HG02870 (cell line): ENCODE measurements at regions not wholly inside any gene's neighbourhood (a gene's known extent, or its start where the extent isn't known, plus 50 kb on each side); places are given as distances from the start of the nearest gene placed in this dataset.

ENCODE experiments used
- ATAC-seq: cut with Tn5 transposase; IDR thresholded peaks from one replicate; pipeline ENCODE4 v1.9.1; 2021; ENCODE audit warnings: mild to moderate bottlenecking, moderate library complexity; ENCODE audit not compliant: unreplicated experiment

DNA sequence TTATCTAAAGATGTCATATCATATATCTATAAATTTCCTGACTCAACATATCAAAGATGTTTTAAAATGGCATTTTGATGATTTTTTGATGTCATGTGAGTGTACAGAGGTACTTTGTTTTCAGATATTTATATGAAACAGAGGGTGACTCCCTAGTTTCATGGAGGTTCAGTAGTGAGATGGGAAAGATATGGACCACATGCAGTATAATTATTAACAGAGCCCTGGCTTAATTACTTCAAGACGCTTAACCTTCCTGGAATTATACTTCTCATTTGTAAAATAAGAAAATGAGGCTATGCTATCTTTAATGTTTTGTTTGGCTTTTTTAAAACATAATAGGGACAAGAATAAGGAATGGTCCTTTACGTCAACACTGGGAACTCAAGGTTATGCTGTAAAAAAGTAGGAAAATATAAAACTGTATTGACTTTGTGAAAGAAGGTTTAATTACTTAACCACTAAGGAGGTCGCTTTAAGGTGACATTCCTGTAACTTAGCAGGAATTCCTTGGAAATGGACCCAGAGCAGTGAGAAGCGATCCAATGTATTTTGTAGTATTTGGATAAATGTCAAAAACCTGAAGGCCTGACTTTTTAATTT, 821.0 kb upstream of the IGFBP3 start:
- no peak for ATAC-seq

- no peak for ATAC-seq
Measured at GRCh38 chr7:46741181-46741580, 820.1 kb upstream of the IGFBP3 start.

- no peak for ATAC-seq
Measured at GRCh38 chr7:46739518-46740234, 818.6 kb upstream of the IGFBP3 start.

DNA sequence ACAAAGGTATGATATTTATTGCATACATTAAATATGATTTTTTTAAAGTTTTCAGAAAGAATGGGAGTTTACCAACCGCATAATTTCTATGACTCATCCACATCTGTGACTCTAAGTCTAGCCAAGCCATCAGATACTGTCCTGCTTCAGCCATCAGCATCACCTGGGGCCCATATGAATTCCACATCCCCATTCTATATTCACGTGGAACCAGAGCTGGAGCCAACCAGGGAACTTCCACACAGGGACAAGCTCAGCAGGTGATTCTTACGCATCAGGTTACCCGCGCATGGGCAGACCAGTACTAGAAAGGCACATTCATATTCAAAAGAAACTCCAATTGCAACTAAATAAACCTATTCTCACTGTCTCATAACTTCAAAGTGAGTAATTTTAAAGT, 817.7 kb upstream of the IGFBP3 start:
- ATAC-seq, result no peak

- no peak for ATAC-seq
Measured at GRCh38 chr7:46738165-46738564, 817.1 kb upstream of the IGFBP3 start.

GRCh38 chr7:46725838-46726237, 804.8 kb upstream of the IGFBP3 start:
- ATAC-seq, result no peak

DNA sequence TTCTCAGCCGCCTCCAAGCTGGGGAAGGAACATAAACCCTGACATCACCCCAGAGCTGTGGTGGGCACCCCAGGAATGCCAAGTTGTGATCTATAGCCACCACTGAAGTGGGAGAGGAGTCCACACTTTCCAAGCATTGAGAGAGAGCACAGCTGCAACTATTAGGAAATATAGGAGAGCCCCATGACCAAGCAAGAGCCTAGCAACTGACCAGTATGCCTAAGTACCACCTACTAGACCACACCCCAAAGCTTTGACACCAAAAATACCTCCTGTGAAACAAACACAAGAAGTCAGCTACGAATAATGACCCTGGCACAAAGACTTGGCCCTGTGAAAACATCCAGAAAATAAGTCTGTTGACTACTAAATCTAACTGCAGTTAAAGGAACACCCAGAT, 804.1 kb upstream of the IGFBP3 start:
- ATAC-seq, result no peak

- no peak for ATAC-seq
Measured at GRCh38 chr7:46723742-46724141, 802.7 kb upstream of the IGFBP3 start.

DNA sequence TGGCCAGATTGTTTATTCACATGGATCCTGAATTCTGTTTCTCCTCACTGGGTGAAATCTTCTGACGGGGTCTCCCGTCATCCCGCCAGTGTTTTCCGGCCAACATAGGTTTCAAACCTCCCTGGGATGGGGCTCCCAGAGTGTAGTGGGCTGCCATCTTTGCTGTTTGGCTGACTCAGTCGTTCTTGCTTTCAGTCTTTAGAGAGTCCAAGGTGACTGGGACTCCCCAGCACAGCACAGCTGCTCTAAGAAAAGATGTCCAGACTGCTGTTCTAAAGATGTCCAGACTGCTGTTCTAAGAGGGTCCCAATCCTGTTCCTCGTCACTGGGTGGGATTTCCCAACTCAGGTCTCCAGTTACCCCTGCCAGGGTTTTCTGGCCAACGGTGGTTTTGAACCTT, 801.9 kb upstream of the IGFBP3 start:
- ATAC-seq, result no peak

DNA sequence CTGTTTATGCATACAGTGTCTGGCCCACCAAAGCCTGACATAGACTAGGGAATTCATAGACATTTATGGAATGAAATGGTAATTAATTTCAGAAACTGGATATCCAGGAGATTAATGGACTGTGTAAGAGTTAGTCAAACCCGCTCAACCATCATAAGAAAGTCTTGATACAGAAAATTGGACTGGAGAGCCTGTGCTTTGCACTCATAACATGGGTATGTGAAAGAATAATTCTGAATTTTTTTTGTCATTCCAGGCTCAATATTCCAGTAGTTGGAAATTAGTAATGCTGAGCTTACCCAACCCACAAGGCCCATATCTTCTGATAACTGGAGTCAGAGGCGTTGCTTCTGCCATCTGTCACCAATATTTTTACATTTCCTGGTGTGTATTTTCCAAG, 799.7 kb upstream of the IGFBP3 start:
- no peak for ATAC-seq

DNA sequence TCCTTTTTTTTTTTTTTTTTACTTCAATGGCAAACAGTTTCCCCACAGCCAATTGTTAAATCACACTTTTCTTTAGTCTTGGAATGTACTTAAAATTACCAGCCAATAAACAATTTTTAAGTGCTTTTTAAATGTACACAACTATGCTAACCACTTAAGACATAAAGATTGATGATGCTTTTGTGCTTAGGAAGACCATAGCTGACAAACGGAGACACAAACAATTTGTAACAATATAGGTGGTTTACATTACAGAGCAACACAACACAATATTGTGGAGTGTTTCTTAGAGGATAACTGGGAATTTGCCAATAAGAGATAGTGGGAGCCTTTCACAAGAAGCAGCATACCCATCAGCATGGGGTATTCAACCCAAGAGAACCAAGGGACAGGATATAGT, 798.5 kb upstream of the IGFBP3 start:
- no peak for ATAC-seq

DNA sequence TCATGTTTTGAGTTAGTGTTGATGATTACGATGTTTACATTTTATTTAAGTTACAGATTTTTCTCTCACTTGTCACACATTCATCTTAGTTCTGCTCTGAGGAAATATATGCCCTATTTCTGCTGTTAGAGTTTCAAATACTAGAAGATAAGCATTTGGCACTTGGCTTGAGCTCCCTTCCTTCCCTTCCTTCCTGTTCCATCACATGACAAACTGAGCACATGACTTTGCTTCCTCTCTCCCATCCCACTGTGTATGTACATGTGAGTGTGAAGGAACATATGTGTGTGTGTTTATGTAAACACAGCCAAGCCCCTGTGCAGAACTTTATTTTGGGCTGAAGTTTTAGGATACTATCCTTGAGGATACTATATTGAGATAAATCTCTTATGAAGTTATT, 795.9 kb upstream of the IGFBP3 start:
- no peak for ATAC-seq

GRCh38 chr7:46715579-46715978, 794.5 kb upstream of the IGFBP3 start:
- ATAC-seq, result no peak

GRCh38 chr7:46714904-46715303, 793.8 kb upstream of the IGFBP3 start:
- ATAC-seq, result no peak

- ATAC-seq, result no peak
Measured at GRCh38 chr7:46713868-46714596, 793.0 kb upstream of the IGFBP3 start.

- ATAC-seq, result no peak
Measured at GRCh38 chr7:46710927-46711326, 789.9 kb upstream of the IGFBP3 start.

DNA sequence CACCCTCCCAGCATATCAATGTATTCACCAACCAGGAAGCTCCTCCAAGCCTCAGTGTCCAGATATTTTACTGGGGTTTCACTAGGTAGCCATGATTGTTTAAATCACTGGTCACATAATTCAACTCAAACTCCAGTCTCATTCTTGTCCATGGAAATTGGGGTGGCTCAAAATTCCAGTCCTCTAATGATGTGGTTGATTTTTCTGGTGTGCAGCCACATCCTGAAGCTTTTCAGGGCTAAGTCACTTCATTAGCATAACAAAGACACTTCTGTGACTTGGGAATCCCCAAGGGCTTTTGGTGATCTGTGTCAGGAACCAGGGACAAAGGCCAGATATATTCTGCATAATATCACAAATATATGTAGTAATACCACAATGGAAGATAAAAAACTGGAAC, 786.9 kb upstream of the IGFBP3 start:
- ATAC-seq, result no peak

DNA sequence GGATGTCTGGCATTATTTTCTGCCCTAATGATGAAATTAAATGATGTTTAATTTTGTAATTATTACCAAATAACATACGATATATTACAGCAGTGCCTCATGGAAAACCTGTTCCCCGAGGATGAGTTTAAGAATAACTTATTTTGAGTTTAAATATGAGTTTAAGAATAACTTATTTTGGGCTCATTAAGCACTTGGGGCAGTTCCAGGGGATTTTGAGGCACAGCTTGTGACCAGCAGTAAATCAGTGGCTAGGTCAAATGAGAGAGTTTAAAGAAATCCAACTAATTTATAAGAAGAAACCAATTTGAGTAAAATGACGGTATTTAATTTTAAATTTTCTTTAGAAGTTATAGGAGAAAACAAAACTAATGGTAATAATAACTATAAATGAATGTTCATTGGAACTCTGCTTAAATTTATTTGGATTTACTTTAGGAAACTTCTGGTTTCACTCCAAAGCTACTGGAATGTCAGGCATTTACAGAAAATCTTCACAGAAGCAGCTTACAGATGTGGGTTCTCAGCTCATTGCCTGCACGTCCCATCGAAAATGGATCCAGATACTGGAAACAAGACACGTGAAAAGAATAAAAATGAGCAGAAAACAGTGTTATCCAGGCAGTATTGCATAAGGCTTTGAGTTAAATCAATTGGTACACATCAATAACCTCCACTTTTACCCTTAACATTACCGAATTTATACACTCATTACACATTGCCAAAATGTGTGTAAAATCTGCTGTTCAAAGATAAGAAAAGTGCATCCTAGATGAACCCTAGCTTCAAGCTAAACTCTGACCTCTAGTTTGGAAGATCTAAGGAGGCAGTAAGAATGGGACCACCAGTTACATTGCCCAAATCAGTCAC, 784.5 kb upstream of the IGFBP3 start:
- ATAC-seq, result no peak

GRCh38 chr7:46696741-46697140, 775.7 kb upstream of the IGFBP3 start:
- ATAC-seq, result no peak

- no peak for ATAC-seq
Measured at GRCh38 chr7:46695051-46695708, 774.1 kb upstream of the IGFBP3 start.

DNA sequence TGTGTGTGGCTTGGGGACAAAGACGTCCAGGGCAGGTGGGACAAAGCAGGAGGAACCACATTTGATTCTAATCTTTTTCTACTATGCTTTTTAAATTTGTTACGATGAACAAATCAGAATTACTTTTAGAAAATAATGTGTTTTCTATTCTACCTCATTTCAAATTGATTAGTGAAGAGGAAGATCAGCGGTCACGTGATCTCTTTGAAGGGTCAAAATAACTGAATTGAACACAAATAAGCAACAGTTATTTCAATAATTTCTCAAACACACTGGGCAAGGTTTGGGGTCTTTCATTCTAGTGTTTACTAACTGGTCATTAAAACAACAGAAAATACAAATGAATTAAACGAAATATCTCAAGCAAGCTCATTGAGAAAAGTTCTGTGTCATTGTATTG, 773.0 kb upstream of the IGFBP3 start:
- no peak for ATAC-seq
